ENCODE measurements at regions not wholly inside any gene's neighbourhood (a gene's known extent, or its start where the extent isn't known, plus 50 kb on each side); places are given as distances from the start of the nearest gene placed in this dataset.

- H3K79me2 ChIP-seq (ENCODE audit: control insufficient read depth in 1 of 2, insufficient read depth in 2 of 2, low read length in 2 of 2): no peaks in the 10 kb centered on the region
- FAIRE-seq (no peak), DNase-seq (ENCODE audit: low read depth in 1 of 2, low spot score in 2 of 2) (no peak)
- no peak overlapping the region for H2AK5ac ChIP-seq (ENCODE audit: low read depth, low read length)
- no peak overlapping the region for H4K5ac ChIP-seq (ENCODE audit: insufficient read length, low read depth, low read length)
- no peak overlapping the region for H3K18ac ChIP-seq (ENCODE audit: extremely low read depth, low read length)
- H2BK15ac ChIP-seq (ENCODE audit: low read length): no peak overlapping the region
- no peak overlapping the region for H3K4me2 ChIP-seq (ENCODE audit: insufficient read depth in 1 of 2, low read depth in 2 of 2, low read length in 2 of 2)
- H4K91ac ChIP-seq (replicated peaks; ENCODE audit: insufficient read length, low read length): no peak overlapping the region
- H3K27me3 ChIP-seq (replicated peaks in 1 of 4; ENCODE audit: control insufficient read depth in 3 of 4, extremely low read depth in 1 of 4, insufficient read depth in 3 of 4, low read length in 3 of 4): no peaks in the 10 kb centered on the region
- H3K14ac ChIP-seq (ENCODE audit: insufficient read length): no peak overlapping the region
- CTCF ChIA-PET (ENCODE audit: partially characterized antibody): interaction anchor here (1.0 kb wide), 1 partner anchor 49 kb away, joined by 4 read pairs; no protein-coding TSS in a partner anchor
- H3K56ac ChIP-seq (replicated peaks; ENCODE audit: insufficient read length, low read depth, low read length): no peak overlapping the region
- no peak overlapping the region for H2BK120ac ChIP-seq (replicated peaks; ENCODE audit: low read depth, low read length)
- no peak overlapping the region for H3K4ac ChIP-seq (replicated peaks; ENCODE audit: insufficient read length, low read depth, low read length)
- no peak overlapping the region for H3K4me3 ChIP-seq (ENCODE audit: extremely low read depth in 1 of 4, insufficient read depth in 2 of 4, low read depth in 3 of 4, low read length in 4 of 4)
- no peak overlapping the region for H4K8ac ChIP-seq (ENCODE audit: extremely low read depth, insufficient read depth, low read length)
- TF ChIP-seq RXRA (IDR thresholded peaks at IDR 0.05; ENCODE audit: insufficient read depth, low read depth, low read length): no peak
- TF ChIP-seq KDM1A (IDR thresholded peaks at IDR 0.05; ENCODE audit: borderline replicate concordance, low read length): no peak
- no peak overlapping the region for H2BK5ac ChIP-seq (ENCODE audit: low read depth, low read length)
- H3K9ac ChIP-seq (replicated peaks in 1 of 4; ENCODE audit: extremely low read depth in 1 of 4, low read depth in 3 of 4, low read length in 3 of 4): no peak overlapping the region
- H3K4me1 ChIP-seq (replicated peaks in 1 of 4; ENCODE audit: control insufficient read depth in 3 of 4, insufficient read depth in 4 of 4, low read length in 3 of 4): peaks cover 0 to 5% (median 1%) of the 10 kb centered on the region in 4 experiments; a peak in 2 of 7 replicates
- H3K23me2 ChIP-seq (ENCODE audit: low read depth, low read length): no peaks in the 10 kb centered on the region
- H3K79me1 ChIP-seq (ENCODE audit: low read depth, low read length): no peaks in the 10 kb centered on the region
- no peak overlapping the region for H2BK20ac ChIP-seq (ENCODE audit: low read length)
- no peaks in the 10 kb centered on the region for H3K36me3 ChIP-seq (ENCODE audit: control insufficient read depth in 2 of 4, insufficient read depth in 4 of 4, low read length in 3 of 4)
- 97% methylated on average over 2 of the region's 2 CpGs; no CpG with 5 or more reads in 1 of the 2 experiments for WGBS, 2 experiments (ENCODE audit: extremely low coverage in 1 of 2, insufficient coverage in 1 of 2, insufficient read length in 1 of 2, insufficient replicate concordance in 2 of 2, low coverage in 1 of 2, low lambda C conversion rate in 2 of 2, missing lambda C conversion rate in 1 of 2)
- H2AFZ ChIP-seq (ENCODE audit: low read length): no peak overlapping the region
- H3K9me3 ChIP-seq (ENCODE audit: insufficient read depth in 2 of 2, low read depth in 1 of 2, low read length in 1 of 2): 0 out of 4 replicates have a peak, but pooled peaks cover 0 to 2% of the 10 kb centered on the region in 2 experiments
- H3K23ac ChIP-seq (ENCODE audit: insufficient read length): no peak overlapping the region
- H3K27ac ChIP-seq (ENCODE audit: low read depth, low read length): no peak overlapping the region
- POLR2A ChIA-PET (ENCODE audit: partially characterized antibody): no interaction called here
- no peak overlapping the region for H2BK12ac ChIP-seq (ENCODE audit: low read depth, low read length)
- no peaks in the 10 kb centered on the region for H4K20me1 ChIP-seq (replicated peaks in 1 of 2; ENCODE audit: control insufficient read depth in 1 of 2, insufficient read depth in 2 of 2, low read length in 2 of 2)
These were observed 399.3 kb downstream of the GPM6A start for GRCh38 chr4:175412746-175413145.

Measured in H1 (cell line).